Upper lobe of left lung (tissue), 6 donors: ENCODE measurements at regions not wholly inside any gene's neighbourhood (a gene's known extent, or its start where the extent isn't known, plus 50 kb on each side); places are given as distances from the start of the nearest gene placed in this dataset.

Source experiments
- ATAC-seq, 2 donors: fragments of 200-7000 bp; cut with Tn5 transposase; one replicate each; pipeline ENCODE4 v1.9.1; 2022; ENCODE audit warnings: mild to moderate bottlenecking in 2 of 2, moderate library complexity in 2 of 2; ENCODE audit not compliant: low FRiP score in 2 of 2
- DNase-seq, 2 donors: peaks; one replicate each; pipeline ENCODE4 v3.0.0-alpha.2; 2019 to 2020
- H3K27ac ChIP-seq, 4 donors: fragments of 200-600 bp; sonication (generic); one replicate each; pipeline ENCODE4 v1.5.1; 2016 to 2019
- H3K27me3 ChIP-seq, 4 donors: fragments of 200-600 bp; sonication (generic); one replicate each; pipeline ENCODE4 v1.5.1; 2017 to 2019
- H3K36me3 ChIP-seq, 4 donors: fragments of 200-600 bp; sonication (generic); one replicate each; pipeline ENCODE4 v1.5.1; 2016 to 2019
- H3K4me1 ChIP-seq, 4 donors: fragments of 200-600 bp; sonication (generic); one replicate each; pipeline ENCODE4 v1.5.1; 2018 to 2019
- H3K4me3 ChIP-seq, 4 donors: fragments of 200-600 bp; sonication (generic); one replicate each; pipeline ENCODE4 v1.5.1; 2017 to 2019; ENCODE audit warnings: mild to moderate bottlenecking in 2 of 4, moderate library complexity in 1 of 4
- H3K9me3 ChIP-seq, 4 donors: fragments of 200-600 bp; sonication (generic); one replicate each; pipeline ENCODE4 v1.5.1; 2018 to 2019
- EP300 ChIP-seq, 4 donors: sonication (generic); formaldehyde crosslinking; IDR thresholded peaks; one replicate each; pipeline ENCODE4 v1.5.1; 2017; ENCODE audit warnings: antibody characterized with exemption in 4 of 4, control low read depth in 2 of 4
- POLR2A ChIP-seq, 4 donors: fragments of 450-650 bp; IDR thresholded peaks; one replicate each; pipeline ENCODE4 v1.5.1; 2016 to 2017; ENCODE audit warnings: antibody characterized with exemption in 4 of 4, mild to moderate bottlenecking in 2 of 4
- POLR2AphosphoS5 ChIP-seq, 2 donors: sonication (generic); formaldehyde crosslinking; IDR thresholded peaks; one replicate each; pipeline ENCODE4 v1.5.1; 2017; ENCODE audit warnings: antibody characterized with exemption in 2 of 2
- WGBS, 2 donors: methylation state at CpG; one replicate each; pipeline ENCODE4 v1.1.5; 2017 to 2018; 5-methylcytosine and 5-hydroxymethylcytosine counted together
- TF ChIP-seq, protein P1 (sequence below), 6 experiments: fragments of 450-650 bp in 4 of 6; fragments of 200-600 bp in 2 of 6; sonication (generic) in 2 of 6; IDR thresholded peaks; one replicate each; pipeline ENCODE4 v1.5.1; 2016 to 2019; ENCODE audit warnings: antibody characterized with exemption in 6 of 6
- donor health status: DM: no; HTN: no; CAD: no; lungs with moderate emphysema.
- donor health status: DM: no; HTN: yes; CAD: no; lungs with severe emphysema.

DNA sequence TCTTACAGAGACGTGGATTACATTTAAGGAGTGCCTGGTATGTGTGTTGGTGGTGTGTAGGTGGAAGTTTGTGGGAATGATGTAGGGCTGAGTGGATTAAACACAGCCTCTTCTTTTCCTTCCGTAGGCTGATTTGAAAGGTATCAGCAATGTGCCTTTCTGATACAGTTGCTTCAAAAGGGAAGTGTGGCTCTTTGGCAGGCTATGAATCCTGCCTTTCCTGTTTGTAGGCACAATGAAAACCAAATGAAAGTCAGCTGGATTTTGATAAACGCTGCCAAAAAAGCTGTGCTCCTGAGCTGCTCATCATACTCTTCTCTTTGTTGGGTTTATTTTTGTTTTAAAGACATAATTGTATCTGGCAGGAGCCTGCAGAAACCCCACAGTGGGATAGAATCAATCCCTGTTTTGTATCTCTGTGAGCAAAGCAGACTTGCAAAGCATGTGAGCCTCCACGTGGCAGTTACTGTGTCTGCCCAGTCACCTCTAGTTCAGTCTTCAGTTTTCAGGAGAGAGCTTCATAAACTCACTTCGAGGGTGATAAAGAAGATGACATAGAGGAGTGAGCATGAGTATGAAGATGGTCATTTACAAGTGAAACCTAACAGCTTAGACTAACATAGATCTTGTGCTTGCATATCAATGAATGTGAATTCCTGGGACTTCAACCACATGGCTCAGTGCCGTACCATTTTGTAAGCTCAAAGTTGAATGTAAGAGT lies 655.7 kb upstream of the KIRREL3 start:
- no peak overlapping the region for H3K4me3 ChIP-seq
- H3K4me1 ChIP-seq = no peaks in the 10 kb centered on the region
- no peak overlapping the region for H3K27ac ChIP-seq
- H3K27me3 ChIP-seq = no peaks in the 10 kb centered on the region
- ATAC-seq = no peak
- no peaks in the 10 kb centered on the region for H3K36me3 ChIP-seq
- 36 to 53% methylated on average over 6 of the region's 6 CpGs for WGBS, 2 donors
- H3K9me3 ChIP-seq = no peaks in the 10 kb centered on the region
- no peak for DNase-seq
- TF ChIP-seq POLR2AphosphoS5 (IDR thresholded peaks at IDR 0.05) (no peak), EP300 (IDR thresholded peaks at IDR 0.05) (no peak), POLR2A (IDR thresholded peaks at IDR 0.05) (no peak)
- TF ChIP-seq, protein P1, sequence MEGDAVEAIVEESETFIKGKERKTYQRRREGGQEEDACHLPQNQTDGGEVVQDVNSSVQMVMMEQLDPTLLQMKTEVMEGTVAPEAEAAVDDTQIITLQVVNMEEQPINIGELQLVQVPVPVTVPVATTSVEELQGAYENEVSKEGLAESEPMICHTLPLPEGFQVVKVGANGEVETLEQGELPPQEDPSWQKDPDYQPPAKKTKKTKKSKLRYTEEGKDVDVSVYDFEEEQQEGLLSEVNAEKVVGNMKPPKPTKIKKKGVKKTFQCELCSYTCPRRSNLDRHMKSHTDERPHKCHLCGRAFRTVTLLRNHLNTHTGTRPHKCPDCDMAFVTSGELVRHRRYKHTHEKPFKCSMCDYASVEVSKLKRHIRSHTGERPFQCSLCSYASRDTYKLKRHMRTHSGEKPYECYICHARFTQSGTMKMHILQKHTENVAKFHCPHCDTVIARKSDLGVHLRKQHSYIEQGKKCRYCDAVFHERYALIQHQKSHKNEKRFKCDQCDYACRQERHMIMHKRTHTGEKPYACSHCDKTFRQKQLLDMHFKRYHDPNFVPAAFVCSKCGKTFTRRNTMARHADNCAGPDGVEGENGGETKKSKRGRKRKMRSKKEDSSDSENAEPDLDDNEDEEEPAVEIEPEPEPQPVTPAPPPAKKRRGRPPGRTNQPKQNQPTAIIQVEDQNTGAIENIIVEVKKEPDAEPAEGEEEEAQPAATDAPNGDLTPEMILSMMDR (IDR thresholded peaks at IDR 0.05) = no peak

DNA sequence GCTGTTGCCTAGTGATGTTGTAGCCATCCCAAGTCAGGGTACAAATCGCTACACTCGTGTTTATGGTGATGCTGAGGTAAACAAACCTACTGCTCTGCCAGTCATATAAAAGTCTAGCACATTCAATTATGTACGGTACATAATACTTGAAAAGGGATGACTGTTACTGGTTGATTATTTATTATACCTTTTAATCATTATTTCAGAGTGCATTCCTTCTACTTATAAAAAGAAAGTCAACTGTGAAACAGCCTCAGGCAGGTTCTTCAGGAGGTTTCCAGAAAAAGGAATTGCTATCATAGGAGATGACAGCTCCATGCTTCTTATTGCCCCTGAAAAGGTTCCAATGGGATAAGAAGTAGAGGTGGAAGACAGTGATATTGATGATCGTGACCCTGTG lies 652.5 kb upstream of the KIRREL3 start:
- no peak for DNase-seq
- Histone ChIP-seq H3K4me3 (no peak overlapping the region), H3K27ac (no peak overlapping the region), H3K27me3 (no peaks in the 10 kb centered on the region), H3K36me3 (no peaks in the 10 kb centered on the region), H3K4me1 (no peaks in the 10 kb centered on the region), H3K9me3 (no peaks in the 10 kb centered on the region)
- TF ChIP-seq POLR2AphosphoS5 (IDR thresholded peaks at IDR 0.05) = no peak
- TF ChIP-seq EP300 (IDR thresholded peaks at IDR 0.05) = no peak
- TF ChIP-seq, protein P1 (IDR thresholded peaks at IDR 0.05) = no peak
- no peak for TF ChIP-seq POLR2A (IDR thresholded peaks at IDR 0.05)
- no peak for ATAC-seq
- WGBS, 2 donors = 93 to 97% methylated on average over 4 of the region's 4 CpGs

DNA sequence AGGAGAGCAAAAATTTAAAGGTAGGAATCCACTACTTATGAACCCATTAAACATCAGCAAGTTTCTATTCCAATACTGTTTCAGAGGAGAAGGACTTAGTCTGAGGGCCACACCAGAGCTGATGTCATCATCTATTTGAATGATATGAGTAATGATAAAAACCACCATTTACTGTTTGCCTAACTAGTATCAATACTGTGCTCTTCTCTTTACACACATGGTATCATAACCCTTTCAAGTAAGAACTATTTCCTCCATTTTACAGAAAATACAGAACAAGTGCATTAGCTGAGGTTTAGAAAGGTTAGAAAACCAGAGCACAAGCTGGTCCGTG lies 651.3 kb upstream of the KIRREL3 start:
- H3K4me1 ChIP-seq = no peaks in the 10 kb centered on the region
- no peak for DNase-seq
- WGBS, 2 donors = 84 to 93% methylated on average over 1 of the region's 1 CpG
- H3K36me3 ChIP-seq = no peaks in the 10 kb centered on the region
- no peak overlapping the region for H3K4me3 ChIP-seq
- no peaks in the 10 kb centered on the region for H3K9me3 ChIP-seq
- H3K27ac ChIP-seq = no peak overlapping the region
- no peaks in the 10 kb centered on the region for H3K27me3 ChIP-seq
- TF ChIP-seq, protein P1 (IDR thresholded peaks at IDR 0.05) = no peak
- no peak for TF ChIP-seq POLR2AphosphoS5 (IDR thresholded peaks at IDR 0.05)
- no peak for TF ChIP-seq POLR2A (IDR thresholded peaks at IDR 0.05)
- no peak for TF ChIP-seq EP300 (IDR thresholded peaks at IDR 0.05)
- no peak for ATAC-seq

DNA sequence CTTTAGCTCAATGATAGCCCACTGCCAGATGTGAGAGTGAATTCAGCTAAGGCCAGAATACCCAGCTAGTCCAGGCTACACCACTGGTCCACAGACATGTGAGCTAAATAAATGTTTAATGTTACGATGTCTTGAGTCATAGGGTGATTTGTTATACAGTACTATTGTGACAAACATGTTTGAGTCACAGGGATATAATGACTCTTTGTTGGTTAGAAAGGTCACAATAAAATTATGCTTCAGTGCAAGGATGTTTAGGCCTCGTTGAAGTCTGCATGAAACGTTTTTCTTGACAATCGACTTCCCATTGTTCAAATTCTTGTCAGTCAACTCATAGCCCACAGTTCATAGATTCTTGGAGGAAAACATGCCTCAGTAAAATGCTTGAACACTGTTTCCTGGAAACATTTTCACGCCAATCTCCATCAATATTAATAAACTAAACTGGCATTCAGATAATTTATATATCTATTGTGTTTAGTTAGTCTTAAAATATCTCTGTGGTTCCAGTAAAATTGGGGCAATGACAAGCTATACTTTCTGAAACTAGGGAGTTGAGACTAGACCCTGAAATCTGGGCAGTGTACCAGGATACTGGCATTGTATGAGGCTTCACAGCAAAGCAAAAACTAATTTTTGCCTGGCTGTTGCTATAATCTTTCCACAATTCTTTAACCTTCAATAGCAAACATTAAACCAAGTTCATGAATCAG lies 650.8 kb upstream of the KIRREL3 start:
- no peak overlapping the region for H3K4me3 ChIP-seq
- no peaks in the 10 kb centered on the region for H3K4me1 ChIP-seq
- WGBS, 2 donors = 54 to 70% methylated on average over 5 of the region's 5 CpGs
- H3K36me3 ChIP-seq = no peaks in the 10 kb centered on the region
- H3K27ac ChIP-seq = no peak overlapping the region
- no peaks in the 10 kb centered on the region for H3K9me3 ChIP-seq
- DNase-seq (no peak), ATAC-seq (no peak)
- TF ChIP-seq POLR2AphosphoS5 (IDR thresholded peaks at IDR 0.05) (no peak), EP300 (IDR thresholded peaks at IDR 0.05) (no peak), POLR2A (IDR thresholded peaks at IDR 0.05) (no peak)
- TF ChIP-seq, protein P1 (IDR thresholded peaks at IDR 0.05) = no peak
- H3K27me3 ChIP-seq = no peaks in the 10 kb centered on the region

DNA sequence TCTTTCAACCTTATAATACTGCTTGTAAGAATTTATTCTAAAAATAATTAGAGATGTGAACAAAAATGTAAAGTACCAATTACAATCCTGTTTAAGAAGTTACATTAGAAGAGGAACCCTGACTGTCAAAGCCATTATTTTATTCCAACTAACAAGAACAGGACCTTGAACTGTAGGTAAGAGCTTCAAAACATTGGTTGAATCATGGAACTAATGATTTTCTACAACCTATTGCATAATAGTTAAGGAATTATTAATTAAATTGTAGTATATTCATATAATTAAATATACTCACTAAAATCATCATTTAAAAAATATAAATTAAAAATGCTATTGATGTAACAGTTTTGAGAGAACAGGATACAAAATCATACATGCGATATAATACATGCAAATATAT lies 649.4 kb upstream of the KIRREL3 start:
- Histone ChIP-seq H3K9me3 (no peaks in the 10 kb centered on the region), H3K4me1 (no peaks in the 10 kb centered on the region), H3K27me3 (no peaks in the 10 kb centered on the region), H3K4me3 (no peak overlapping the region), H3K36me3 (no peaks in the 10 kb centered on the region), H3K27ac (no peak overlapping the region)
- ATAC-seq (no peak), DNase-seq (no peak)
- TF ChIP-seq, protein P1 (IDR thresholded peaks at IDR 0.05) = no peak
- no peak for TF ChIP-seq POLR2A (IDR thresholded peaks at IDR 0.05)
- WGBS, 2 donors = 97 to 100% methylated on average over 1 of the region's 1 CpG
